Endodermal cell (in vitro differentiated cells): ENCODE measurements at regions not wholly inside any gene's neighbourhood (a gene's known extent, or its start where the extent isn't known, plus 50 kb on each side); places are given as distances from the start of the nearest gene placed in this dataset.

Source experiments
- DNase-seq: peaks from one replicate; pipeline ENCODE4 v3.0.0-alpha.2; 2017
- H3K27ac ChIP-seq: 2 replicates; pipeline ENCODE4 v1.5.1; 2013; ENCODE audit warnings: mild to moderate bottlenecking, low read depth, low read length, moderate library complexity
- H3K27me3 ChIP-seq: 2 replicates; pipeline ENCODE4 v1.6.1; 2013; ENCODE audit warnings: mild to moderate bottlenecking, low read length, moderate library complexity; ENCODE audit not compliant: insufficient read depth, control insufficient read depth, poor library complexity, severe bottlenecking
- H3K36me3 ChIP-seq: 2 replicates; pipeline ENCODE4 v1.7.0; 2013; ENCODE audit warnings: mild to moderate bottlenecking, low read length, moderate library complexity; ENCODE audit not compliant: control insufficient read depth, insufficient read depth
- H3K4me1 ChIP-seq: one replicate; pipeline ENCODE4 v1.7.0; 2013; ENCODE audit warnings: low read length; ENCODE audit not compliant: control insufficient read depth, insufficient read depth
- H3K4me3 ChIP-seq: 2 replicates; pipeline ENCODE4 v1.5.1; 2013; ENCODE audit warnings: mild to moderate bottlenecking, low read length, moderate library complexity
- H3K9ac ChIP-seq: 2 replicates; pipeline ENCODE4 v1.6.1; 2013; ENCODE audit warnings: mild to moderate bottlenecking, low read length, moderate library complexity; ENCODE audit not compliant: poor library complexity, severe bottlenecking; ENCODE audit errors: extremely low read depth
- H3K9me3 ChIP-seq: 2 replicates; pipeline ENCODE4 v1.6.1; 2013; ENCODE audit warnings: mild to moderate bottlenecking, low read length, moderate library complexity; ENCODE audit not compliant: control insufficient read depth
- H3K27ac Mint-ChIP-seq: 2 replicates; pipeline ENCODE4 v1.8.0; 2020; ENCODE audit warnings: mixed read lengths
- H3K27me3 Mint-ChIP-seq: 2 replicates; pipeline ENCODE4 v1.8.0; 2021; ENCODE audit warnings: mild to moderate bottlenecking, mixed read lengths; ENCODE audit not compliant: insufficient read depth
- H3K36me3 Mint-ChIP-seq: 2 replicates; pipeline ENCODE4 v1.8.0; 2020; ENCODE audit warnings: low read depth, mixed read lengths
- H3K4me1 Mint-ChIP-seq: 2 replicates; pipeline ENCODE4 v1.8.0; 2020; ENCODE audit warnings: mixed read lengths
- H3K4me3 Mint-ChIP-seq: 2 replicates; pipeline ENCODE4 v1.8.0; 2020; ENCODE audit warnings: mild to moderate bottlenecking, moderate library complexity, mixed read lengths
- H3K9me3 Mint-ChIP-seq: 2 replicates; pipeline ENCODE4 v1.8.0; 2020; ENCODE audit warnings: mild to moderate bottlenecking, mixed read lengths
- CTCF ChIP-seq: fragments of 200-600 bp; sonication (generic); conservative IDR thresholded peaks from 2 replicates; pipeline ENCODE4 v1.5.0; 2021; ENCODE audit warnings: antibody characterized with exemption, mild to moderate bottlenecking
- WGBS, 2 experiments: methylation state at CpG; one replicate each; pipeline versions ENCODE4 v1.1.5 to v1.1.7; 2013; ENCODE audit warnings: missing lambda C conversion rate in 2 of 2, mixed read lengths in 1 of 2; ENCODE audit not compliant: insufficient coverage in 1 of 2, insufficient read length in 1 of 2; 5-methylcytosine and 5-hydroxymethylcytosine counted together

GRCh38 chr6:105746130-105746505 is 340.0 kb upstream of the PRDM1 start:
- DNase-seq: no peak
- no peaks in the 10 kb centered on the region for H3K36me3 Mint-ChIP-seq
- no peaks in the 10 kb centered on the region for H3K27me3 ChIP-seq
- H3K4me3 ChIP-seq: no peak overlapping the region
- TF ChIP-seq CTCF: no peak
- H3K4me1 Mint-ChIP-seq: peaks cover 27% of the 10 kb centered on the region
- H3K27ac Mint-ChIP-seq: no peak overlapping the region
- 33 to 49% methylated on average over 1 of the region's 1 CpG for WGBS, 2 experiments
- no peak overlapping the region for H3K9ac ChIP-seq
- no peaks in the 10 kb centered on the region for H3K4me1 ChIP-seq
- H3K27me3 Mint-ChIP-seq: no peaks in the 10 kb centered on the region
- H3K9me3 ChIP-seq: no peaks in the 10 kb centered on the region
- no peaks in the 10 kb centered on the region for H3K36me3 ChIP-seq
- H3K27ac ChIP-seq: no peak overlapping the region
- H3K4me3 Mint-ChIP-seq: no peak overlapping the region
- no peaks in the 10 kb centered on the region for H3K9me3 Mint-ChIP-seq

GRCh38 chr6:105745464-105746129 is 340.5 kb upstream of the PRDM1 start:
- DNase-seq: no peak
- no peak overlapping the region for H3K27ac ChIP-seq
- H3K9me3 ChIP-seq: no peaks in the 10 kb centered on the region
- TF ChIP-seq CTCF: no peak
- Mint-ChIP-seq H3K27me3 (no peaks in the 10 kb centered on the region), H3K4me3 (no peak overlapping the region), H3K27ac (no peak overlapping the region), H3K9me3 (no peaks in the 10 kb centered on the region), H3K36me3 (no peaks in the 10 kb centered on the region), H3K4me1 (peaks cover 31% of the 10 kb centered on the region)
- H3K27me3 ChIP-seq: no peaks in the 10 kb centered on the region
- H3K36me3 ChIP-seq: no peaks in the 10 kb centered on the region
- no peak overlapping the region for H3K9ac ChIP-seq
- WGBS, 2 experiments: 90 to 100% methylated on average over 2 of the region's 2 CpGs
- peaks cover 3% of the 10 kb centered on the region for H3K4me1 ChIP-seq
- no peak overlapping the region for H3K4me3 ChIP-seq

DNA sequence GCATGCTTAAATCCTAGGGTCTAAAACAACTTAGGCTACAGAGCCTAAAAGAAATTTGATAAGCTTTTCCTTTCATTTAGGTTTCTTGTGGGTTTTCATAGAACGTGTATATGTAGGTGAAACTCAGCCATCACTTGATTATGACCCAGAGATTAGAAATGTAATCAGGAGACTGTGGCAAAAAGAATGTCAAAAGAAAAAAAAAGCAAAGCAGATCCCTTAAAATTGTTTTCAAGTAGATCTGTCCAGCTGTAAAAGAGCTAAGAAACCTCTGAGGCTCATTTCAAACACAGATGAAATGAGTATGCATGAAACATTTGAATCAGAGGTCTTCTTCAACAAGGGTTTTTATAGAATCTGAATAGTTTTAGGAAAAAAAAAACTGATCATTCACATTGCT is 341.3 kb upstream of the PRDM1 start:
- no peak overlapping the region for H3K9ac ChIP-seq
- WGBS, 2 experiments: 89 to 100% methylated on average over 1 of the region's 1 CpG
- no peak overlapping the region for H3K4me3 Mint-ChIP-seq

More for the DNA sequence above, 341.3 kb upstream of the PRDM1 start:
- Histone ChIP-seq H3K27me3 (no peaks in the 10 kb centered on the region), H3K36me3 (no peaks in the 10 kb centered on the region), H3K4me1 (peaks cover 3% of the 10 kb centered on the region), H3K9me3 (no peaks in the 10 kb centered on the region), H3K27ac (no peak overlapping the region), H3K4me3 (no peak overlapping the region)
- Mint-ChIP-seq H3K4me1 (peaks cover 31% of the 10 kb centered on the region), H3K9me3 (no peaks in the 10 kb centered on the region), H3K27ac (no peak overlapping the region), H3K36me3 (no peaks in the 10 kb centered on the region), H3K27me3 (no peaks in the 10 kb centered on the region)
- no peak for TF ChIP-seq CTCF
- DNase-seq: no peak
